ENCODE measurements at regions not wholly inside any gene's neighbourhood (a gene's known extent, or its start where the extent isn't known, plus 50 kb on each side); places are given as distances from the start of the nearest gene placed in this dataset.

DNA sequence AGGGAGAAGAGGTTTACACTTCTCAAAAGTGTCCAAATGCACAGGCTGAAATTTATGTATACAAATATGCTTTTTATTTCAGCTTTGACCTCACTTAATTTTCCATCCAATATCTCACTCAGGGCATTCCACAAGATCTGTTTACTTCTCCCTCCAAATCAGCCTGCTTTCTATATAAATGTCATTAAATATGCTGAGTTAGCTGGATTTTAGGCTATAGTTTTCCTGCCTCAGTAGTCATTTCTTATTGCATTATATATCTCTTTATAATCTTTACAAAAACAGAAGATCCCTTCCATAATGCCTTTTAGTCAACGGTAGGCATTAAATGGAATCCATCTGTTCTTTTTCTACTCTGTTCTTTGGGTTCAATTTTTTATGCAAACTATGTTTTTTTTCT, 71.7 kb upstream of the KCND2 start (continued):
- TF ChIP-seq CTCF (conservative IDR thresholded peaks at IDR 0.05; ENCODE audit: low read depth in 2 of 2) = no peak

GRCh38 chr7:120205101-120205500, 67.9 kb upstream of the KCND2 start:
- DNase-seq (ENCODE audit: low spot score) (no peak), ATAC-seq (no peak)
- Mint-ChIP-seq H3K27ac (no peak overlapping the region), H3K4me1 (no peaks in the 10 kb centered on the region), H3K27me3 (ENCODE audit: insufficient read depth, low read depth, poor library complexity) (peaks cover 3% of the 10 kb centered on the region), H3K36me3 (ENCODE audit: low read depth) (no peaks in the 10 kb centered on the region; the same call in 2 of the 3 replicates), H3K9me3 (no peaks in the 10 kb centered on the region; the same call in 2 of the 3 replicates), H3K4me3 (no peak overlapping the region)
- H3K4me1 ChIP-seq (ENCODE audit: insufficient read depth) = no peaks in the 10 kb centered on the region
- no peaks in the 10 kb centered on the region for H3K9me2 ChIP-seq (ENCODE audit: insufficient read depth)
- H3K4me2 ChIP-seq = no peak overlapping the region
- no peaks in the 10 kb centered on the region for H3F3A ChIP-seq (replicated peaks; ENCODE audit: low read depth)
- no peak overlapping the region for H3K4me3 ChIP-seq
- H4K20me1 ChIP-seq (replicated peaks; ENCODE audit: insufficient read depth) = no peaks in the 10 kb centered on the region
- no peaks in the 10 kb centered on the region for H3K79me2 ChIP-seq (replicated peaks; ENCODE audit: insufficient read depth)
- H3K36me3 ChIP-seq (ENCODE audit: insufficient read depth) = no peaks in the 10 kb centered on the region
- no peak overlapping the region for H2AFZ ChIP-seq
- no peaks in the 10 kb centered on the region for H3K27me3 ChIP-seq (ENCODE audit: insufficient read depth)
- no peak overlapping the region for H3K27ac ChIP-seq (ENCODE audit: low read depth)
- TF ChIP-seq ZNF331 (CRISPR knock-in tag; IDR thresholded peaks at IDR 0.05; ENCODE audit: low read depth) (no peak), JUNB (IDR thresholded peaks at IDR 0.05; ENCODE audit: unreplicated experiment) (no peak), EZH2phosphoT487 (IDR thresholded peaks at IDR 0.05; ENCODE audit: unreplicated experiment) (no peak), CREB1 (CRISPR knock-in tag; IDR thresholded peaks at IDR 0.05; ENCODE audit: low read depth) (no peak), STAT1 (IDR thresholded peaks at IDR 0.05; ENCODE audit: unreplicated experiment) (no peak), ZNF114 (CRISPR knock-in tag; IDR thresholded peaks at IDR 0.05) (no peak), NANOG (IDR thresholded peaks at IDR 0.05; ENCODE audit: borderline replicate concordance) (no peak), CTCF (conservative IDR thresholded peaks at IDR 0.05; ENCODE audit: low read depth in 2 of 2) (no peak)
- TF ChIP-seq, protein P1, sequence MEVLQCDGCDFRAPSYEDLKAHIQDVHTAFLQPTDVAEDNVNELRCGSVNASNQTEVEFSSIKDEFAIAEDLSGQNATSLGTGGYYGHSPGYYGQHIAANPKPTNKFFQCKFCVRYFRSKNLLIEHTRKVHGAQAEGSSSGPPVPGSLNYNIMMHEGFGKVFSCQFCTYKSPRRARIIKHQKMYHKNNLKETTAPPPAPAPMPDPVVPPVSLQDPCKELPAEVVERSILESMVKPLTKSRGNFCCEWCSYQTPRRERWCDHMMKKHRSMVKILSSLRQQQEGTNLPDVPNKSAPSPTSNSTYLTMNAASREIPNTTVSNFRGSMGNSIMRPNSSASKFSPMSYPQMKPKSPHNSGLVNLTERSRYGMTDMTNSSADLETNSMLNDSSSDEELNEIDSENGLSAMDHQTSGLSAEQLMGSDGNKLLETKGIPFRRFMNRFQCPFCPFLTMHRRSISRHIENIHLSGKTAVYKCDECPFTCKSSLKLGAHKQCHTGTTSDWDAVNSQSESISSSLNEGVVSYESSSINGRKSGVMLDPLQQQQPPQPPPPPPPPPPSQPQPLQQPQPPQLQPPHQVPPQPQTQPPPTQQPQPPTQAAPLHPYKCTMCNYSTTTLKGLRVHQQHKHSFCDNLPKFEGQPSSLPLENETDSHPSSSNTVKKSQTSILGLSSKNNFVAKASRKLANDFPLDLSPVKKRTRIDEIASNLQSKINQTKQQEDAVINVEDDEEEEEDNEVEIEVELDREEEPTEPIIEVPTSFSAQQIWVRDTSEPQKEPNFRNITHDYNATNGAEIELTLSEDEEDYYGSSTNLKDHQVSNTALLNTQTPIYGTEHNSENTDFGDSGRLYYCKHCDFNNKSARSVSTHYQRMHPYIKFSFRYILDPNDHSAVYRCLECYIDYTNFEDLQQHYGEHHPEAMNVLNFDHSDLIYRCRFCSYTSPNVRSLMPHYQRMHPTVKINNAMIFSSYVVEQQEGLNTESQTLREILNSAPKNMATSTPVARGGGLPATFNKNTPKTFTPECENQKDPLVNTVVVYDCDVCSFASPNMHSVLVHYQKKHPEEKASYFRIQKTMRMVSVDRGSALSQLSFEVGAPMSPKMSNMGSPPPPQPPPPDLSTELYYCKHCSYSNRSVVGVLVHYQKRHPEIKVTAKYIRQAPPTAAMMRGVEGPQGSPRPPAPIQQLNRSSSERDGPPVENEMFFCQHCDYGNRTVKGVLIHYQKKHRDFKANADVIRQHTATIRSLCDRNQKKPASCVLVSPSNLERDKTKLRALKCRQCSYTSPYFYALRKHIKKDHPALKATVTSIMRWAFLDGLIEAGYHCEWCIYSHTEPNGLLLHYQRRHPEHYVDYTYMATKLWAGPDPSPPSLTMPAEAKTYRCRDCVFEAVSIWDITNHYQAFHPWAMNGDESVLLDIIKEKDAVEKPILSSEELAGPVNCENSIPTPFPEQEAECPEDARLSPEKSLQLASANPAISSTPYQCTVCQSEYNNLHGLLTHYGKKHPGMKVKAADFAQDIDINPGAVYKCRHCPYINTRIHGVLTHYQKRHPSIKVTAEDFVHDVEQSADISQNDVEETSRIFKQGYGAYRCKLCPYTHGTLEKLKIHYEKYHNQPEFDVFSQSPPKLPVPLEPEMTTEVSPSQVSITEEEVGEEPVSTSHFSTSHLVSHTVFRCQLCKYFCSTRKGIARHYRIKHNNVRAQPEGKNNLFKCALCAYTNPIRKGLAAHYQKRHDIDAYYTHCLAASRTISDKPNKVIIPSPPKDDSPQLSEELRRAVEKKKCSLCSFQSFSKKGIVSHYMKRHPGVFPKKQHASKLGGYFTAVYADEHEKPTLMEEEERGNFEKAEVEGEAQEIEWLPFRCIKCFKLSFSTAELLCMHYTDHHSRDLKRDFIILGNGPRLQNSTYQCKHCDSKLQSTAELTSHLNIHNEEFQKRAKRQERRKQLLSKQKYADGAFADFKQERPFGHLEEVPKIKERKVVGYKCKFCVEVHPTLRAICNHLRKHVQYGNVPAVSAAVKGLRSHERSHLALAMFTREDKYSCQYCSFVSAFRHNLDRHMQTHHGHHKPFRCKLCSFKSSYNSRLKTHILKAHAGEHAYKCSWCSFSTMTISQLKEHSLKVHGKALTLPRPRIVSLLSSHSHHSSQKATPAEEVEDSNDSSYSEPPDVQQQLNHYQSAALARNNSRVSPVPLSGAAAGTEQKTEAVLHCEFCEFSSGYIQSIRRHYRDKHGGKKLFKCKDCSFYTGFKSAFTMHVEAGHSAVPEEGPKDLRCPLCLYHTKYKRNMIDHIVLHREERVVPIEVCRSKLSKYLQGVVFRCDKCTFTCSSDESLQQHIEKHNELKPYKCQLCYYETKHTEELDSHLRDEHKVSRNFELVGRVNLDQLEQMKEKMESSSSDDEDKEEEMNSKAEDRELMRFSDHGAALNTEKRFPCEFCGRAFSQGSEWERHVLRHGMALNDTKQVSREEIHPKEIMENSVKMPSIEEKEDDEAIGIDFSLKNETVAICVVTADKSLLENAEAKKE (CRISPR knock-in tag; IDR thresholded peaks at IDR 0.05) = no peak
- TF ChIP-seq, protein P2, sequence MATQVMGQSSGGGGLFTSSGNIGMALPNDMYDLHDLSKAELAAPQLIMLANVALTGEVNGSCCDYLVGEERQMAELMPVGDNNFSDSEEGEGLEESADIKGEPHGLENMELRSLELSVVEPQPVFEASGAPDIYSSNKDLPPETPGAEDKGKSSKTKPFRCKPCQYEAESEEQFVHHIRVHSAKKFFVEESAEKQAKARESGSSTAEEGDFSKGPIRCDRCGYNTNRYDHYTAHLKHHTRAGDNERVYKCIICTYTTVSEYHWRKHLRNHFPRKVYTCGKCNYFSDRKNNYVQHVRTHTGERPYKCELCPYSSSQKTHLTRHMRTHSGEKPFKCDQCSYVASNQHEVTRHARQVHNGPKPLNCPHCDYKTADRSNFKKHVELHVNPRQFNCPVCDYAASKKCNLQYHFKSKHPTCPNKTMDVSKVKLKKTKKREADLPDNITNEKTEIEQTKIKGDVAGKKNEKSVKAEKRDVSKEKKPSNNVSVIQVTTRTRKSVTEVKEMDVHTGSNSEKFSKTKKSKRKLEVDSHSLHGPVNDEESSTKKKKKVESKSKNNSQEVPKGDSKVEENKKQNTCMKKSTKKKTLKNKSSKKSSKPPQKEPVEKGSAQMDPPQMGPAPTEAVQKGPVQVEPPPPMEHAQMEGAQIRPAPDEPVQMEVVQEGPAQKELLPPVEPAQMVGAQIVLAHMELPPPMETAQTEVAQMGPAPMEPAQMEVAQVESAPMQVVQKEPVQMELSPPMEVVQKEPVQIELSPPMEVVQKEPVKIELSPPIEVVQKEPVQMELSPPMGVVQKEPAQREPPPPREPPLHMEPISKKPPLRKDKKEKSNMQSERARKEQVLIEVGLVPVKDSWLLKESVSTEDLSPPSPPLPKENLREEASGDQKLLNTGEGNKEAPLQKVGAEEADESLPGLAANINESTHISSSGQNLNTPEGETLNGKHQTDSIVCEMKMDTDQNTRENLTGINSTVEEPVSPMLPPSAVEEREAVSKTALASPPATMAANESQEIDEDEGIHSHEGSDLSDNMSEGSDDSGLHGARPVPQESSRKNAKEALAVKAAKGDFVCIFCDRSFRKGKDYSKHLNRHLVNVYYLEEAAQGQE (IDR thresholded peaks at IDR 0.05; ENCODE audit: unreplicated experiment) = no peak
- TF ChIP-seq, protein P3, sequence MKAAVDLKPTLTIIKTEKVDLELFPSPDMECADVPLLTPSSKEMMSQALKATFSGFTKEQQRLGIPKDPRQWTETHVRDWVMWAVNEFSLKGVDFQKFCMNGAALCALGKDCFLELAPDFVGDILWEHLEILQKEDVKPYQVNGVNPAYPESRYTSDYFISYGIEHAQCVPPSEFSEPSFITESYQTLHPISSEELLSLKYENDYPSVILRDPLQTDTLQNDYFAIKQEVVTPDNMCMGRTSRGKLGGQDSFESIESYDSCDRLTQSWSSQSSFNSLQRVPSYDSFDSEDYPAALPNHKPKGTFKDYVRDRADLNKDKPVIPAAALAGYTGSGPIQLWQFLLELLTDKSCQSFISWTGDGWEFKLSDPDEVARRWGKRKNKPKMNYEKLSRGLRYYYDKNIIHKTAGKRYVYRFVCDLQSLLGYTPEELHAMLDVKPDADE (IDR thresholded peaks at IDR 0.05) = no peak

All from GM23338 (cell line).